MM.1S (cell line): ENCODE measurements at regions not wholly inside any gene's neighbourhood (a gene's known extent, or its start where the extent isn't known, plus 50 kb on each side); places are given as distances from the start of the nearest gene placed in this dataset.
A peak's percentile ranks its signal among the peaks of the same experiment; 100 is the strongest.
"Not testable (repeated sequence)": the region's sequence is repeated elsewhere in the genome, so short reads cannot be mapped to it uniquely, and the experiment has no call there.

ENCODE experiments used
- DNase-seq: peaks from one replicate; pipeline ENCODE4 v3.0.0-alpha.2; 2015
- H2AFZ ChIP-seq: fragments of 300-600 bp; sonication (generic); 2 replicates; pipeline ENCODE4 v1.6.0; 2016; ENCODE audit warnings: antibody characterized with exemption, low read length
- H3F3A ChIP-seq: fragments of 300-600 bp; sonication (generic); 2 replicates; pipeline ENCODE4 v1.6.1; 2016; ENCODE audit warnings: mild to moderate bottlenecking, antibody characterized with exemption, low read length, moderate library complexity, mixed read lengths; ENCODE audit not compliant: insufficient read depth
- H3K27ac ChIP-seq: fragments of 300-600 bp; sonication (generic); 2 replicates; pipeline ENCODE4 v1.5.1; 2016; ENCODE audit warnings: mild to moderate bottlenecking, low read length
- H3K27me3 ChIP-seq: fragments of 300-600 bp; sonication (generic); replicated peaks from 2 replicates; pipeline ENCODE4 v1.6.0; 2016; ENCODE audit warnings: low read length; ENCODE audit not compliant: insufficient read depth
- H3K36me3 ChIP-seq: fragments of 300-600 bp; sonication (generic); replicated peaks from 2 replicates; pipeline ENCODE4 v1.6.1; 2016; ENCODE audit warnings: mild to moderate bottlenecking, low read length, mixed read lengths; ENCODE audit not compliant: insufficient read depth
- H3K4me1 ChIP-seq: fragments of 300-600 bp; sonication (generic); 2 replicates; pipeline ENCODE4 v1.6.1; 2016; ENCODE audit warnings: low read length, mixed read lengths
- H3K4me2 ChIP-seq: fragments of 300-600 bp; sonication (generic); 2 replicates; pipeline ENCODE4 v1.6.0; 2016; ENCODE audit warnings: low read depth, low read length
- H3K4me3 ChIP-seq: fragments of 300-600 bp; sonication (generic); 2 replicates; pipeline ENCODE4 v1.5.1; 2016; ENCODE audit warnings: low read length, mixed read lengths
- H3K79me2 ChIP-seq: fragments of 300-600 bp; sonication (generic); 2 replicates; pipeline ENCODE4 v1.6.1; 2016; ENCODE audit warnings: mixed run types, low read length, mixed read lengths
- H3K9ac ChIP-seq: fragments of 300-600 bp; sonication (generic); 2 replicates; pipeline ENCODE4 v1.6.1; 2016; ENCODE audit warnings: low read length, mixed read lengths
- H3K9me2 ChIP-seq: fragments of 300-600 bp; sonication (generic); replicated peaks from 2 replicates; pipeline ENCODE4 v1.6.1; 2016; ENCODE audit warnings: mild to moderate bottlenecking, low read length, mixed read lengths; ENCODE audit not compliant: insufficient read depth
- H3K9me3 ChIP-seq: fragments of 300-600 bp; sonication (generic); replicated peaks from 2 replicates; pipeline ENCODE4 v1.6.1; 2016; ENCODE audit warnings: mild to moderate bottlenecking, low read length, mixed read lengths; ENCODE audit not compliant: insufficient read depth
- H4K20me1 ChIP-seq: fragments of 300-600 bp; sonication (generic); 2 replicates; pipeline ENCODE4 v1.6.1; 2016; ENCODE audit warnings: mild to moderate bottlenecking, low read length, moderate library complexity, mixed read lengths; ENCODE audit not compliant: insufficient read depth
- EZH2 ChIP-seq: fragments of 300-600 bp; sonication (generic); optimal IDR thresholded peaks from 2 replicates; pipeline ENCODE3; 2017; ENCODE audit warnings: low read depth, mild to moderate bottlenecking, antibody characterized with exemption, low read length, mixed read lengths
- EZH2phosphoT487 ChIP-seq: fragments of 300-600 bp; sonication (generic); IDR thresholded peaks from 2 replicates; pipeline ENCODE4 v1.6.1; 2018; ENCODE audit warnings: antibody characterized with exemption, low read length
- TF ChIP-seq, protein P1 (sequence below): fragments of 300-600 bp; sonication (generic); IDR thresholded peaks from 2 replicates; pipeline ENCODE4 v1.5.1; 2016; ENCODE audit warnings: antibody characterized with exemption, low read length, mixed read lengths

DNA sequence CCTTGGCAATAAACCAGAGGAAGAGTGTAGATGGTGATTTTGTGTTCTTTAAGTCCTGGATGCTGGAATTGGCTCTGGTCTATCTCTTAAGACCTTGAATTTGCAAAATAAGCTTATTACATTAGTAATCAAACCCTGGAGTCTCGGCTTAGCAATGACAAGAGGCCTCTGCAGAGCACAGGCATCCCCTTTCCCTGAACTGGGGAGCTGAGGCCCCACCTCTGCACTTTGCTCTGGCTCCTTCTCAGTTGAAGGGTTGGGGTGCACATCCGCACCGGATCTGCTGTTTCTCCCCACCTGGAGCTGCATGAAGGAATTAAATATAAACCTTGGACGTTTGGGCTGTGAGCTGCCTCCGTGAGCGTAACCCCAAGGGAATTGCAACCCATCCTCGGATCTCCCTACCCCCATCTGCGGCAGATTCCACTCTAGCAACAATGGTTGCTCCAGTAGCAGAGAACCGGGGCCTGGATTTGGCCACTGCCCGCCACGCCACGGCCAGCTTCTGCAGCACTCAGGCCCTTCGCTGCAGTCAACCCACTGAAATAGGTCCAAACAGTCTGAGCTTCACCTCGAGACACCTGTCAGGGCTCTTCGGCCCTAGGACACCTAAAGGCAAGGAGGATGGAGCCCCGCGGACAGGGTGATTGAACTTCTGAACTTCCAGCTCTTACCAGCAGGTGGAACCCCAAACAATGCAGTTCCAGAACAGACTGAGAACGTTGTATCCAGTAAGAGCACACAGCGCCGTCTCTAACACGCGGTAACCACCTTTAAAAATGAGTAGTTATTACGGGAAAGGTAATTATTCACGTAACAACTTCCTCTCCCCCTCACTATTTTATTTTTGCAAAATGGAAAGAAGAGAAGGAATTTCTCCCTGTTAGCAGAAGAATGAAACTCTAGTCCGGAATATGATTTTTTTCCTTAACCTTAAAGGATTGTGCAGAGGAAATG is 54.8 kb upstream of the CAPRIN1 start:
- Histone ChIP-seq H3K36me3 (no peaks in the 10 kb centered on the region), H3K9ac (no peak overlapping the region), H2AFZ (peak overlapping the region; percentile 19; the same call in 1 of the 2 replicates), H3K27ac (no peak overlapping the region), H3K79me2 (no peaks in the 10 kb centered on the region), H3K4me3 (peak overlapping the region; percentile 22; the same call in 1 of the 2 replicates), H3K4me1 (peaks cover 9% of the 10 kb centered on the region), H3K9me2 (no peaks in the 10 kb centered on the region), H3K4me2 (peak overlapping the region; percentile 59), H3K27me3 (no peaks in the 10 kb centered on the region; the same call in 1 of the 2 replicates), H3F3A (0 out of 2 replicates have a peak, but pooled peaks cover 3% of the 10 kb centered on the region), H3K9me3 (no peaks in the 10 kb centered on the region), H4K20me1 (no peaks in the 10 kb centered on the region)
- DNase-seq = peak; percentile 86
- TF ChIP-seq, protein P1, sequence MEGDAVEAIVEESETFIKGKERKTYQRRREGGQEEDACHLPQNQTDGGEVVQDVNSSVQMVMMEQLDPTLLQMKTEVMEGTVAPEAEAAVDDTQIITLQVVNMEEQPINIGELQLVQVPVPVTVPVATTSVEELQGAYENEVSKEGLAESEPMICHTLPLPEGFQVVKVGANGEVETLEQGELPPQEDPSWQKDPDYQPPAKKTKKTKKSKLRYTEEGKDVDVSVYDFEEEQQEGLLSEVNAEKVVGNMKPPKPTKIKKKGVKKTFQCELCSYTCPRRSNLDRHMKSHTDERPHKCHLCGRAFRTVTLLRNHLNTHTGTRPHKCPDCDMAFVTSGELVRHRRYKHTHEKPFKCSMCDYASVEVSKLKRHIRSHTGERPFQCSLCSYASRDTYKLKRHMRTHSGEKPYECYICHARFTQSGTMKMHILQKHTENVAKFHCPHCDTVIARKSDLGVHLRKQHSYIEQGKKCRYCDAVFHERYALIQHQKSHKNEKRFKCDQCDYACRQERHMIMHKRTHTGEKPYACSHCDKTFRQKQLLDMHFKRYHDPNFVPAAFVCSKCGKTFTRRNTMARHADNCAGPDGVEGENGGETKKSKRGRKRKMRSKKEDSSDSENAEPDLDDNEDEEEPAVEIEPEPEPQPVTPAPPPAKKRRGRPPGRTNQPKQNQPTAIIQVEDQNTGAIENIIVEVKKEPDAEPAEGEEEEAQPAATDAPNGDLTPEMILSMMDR = peak; percentile 81
- no peak for TF ChIP-seq EZH2

DNA sequence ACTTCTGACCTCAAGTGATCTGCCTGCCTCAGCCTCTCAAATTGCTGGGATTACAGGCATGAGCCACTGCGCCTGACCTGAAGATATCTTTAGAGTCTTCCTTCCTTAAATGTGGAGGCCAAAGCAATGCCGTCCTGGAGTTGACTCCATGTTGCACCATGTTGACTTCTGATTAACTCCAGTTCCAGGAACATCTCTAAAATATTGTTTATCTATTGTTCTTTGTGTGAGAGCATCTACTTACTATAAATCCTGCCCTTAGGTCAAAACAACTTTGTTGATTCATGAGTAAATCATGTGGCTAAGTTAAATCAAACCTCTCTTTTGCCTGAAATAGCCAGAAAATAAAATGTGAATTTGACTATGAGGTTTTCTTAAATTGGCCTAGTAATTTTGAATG is 56.6 kb upstream of the CAPRIN1 start:
- Histone ChIP-seq H3K36me3 (no peaks in the 10 kb centered on the region), H3K9me2 (no peaks in the 10 kb centered on the region), H2AFZ (no peak overlapping the region), H3K9me3 (no peaks in the 10 kb centered on the region), H3K27me3 (no peaks in the 10 kb centered on the region; the same call in 1 of the 2 replicates), H3K4me1 (no peaks in the 10 kb centered on the region), H3K79me2 (no peaks in the 10 kb centered on the region), H3K27ac (no peak overlapping the region), H3K9ac (no peak overlapping the region), H4K20me1 (no peaks in the 10 kb centered on the region), H3K4me3 (no peak overlapping the region), H3K4me2 (no peak overlapping the region), H3F3A (no peaks in the 10 kb centered on the region)
- DNase-seq = no peak
- TF ChIP-seq, protein P1 = no peak
- TF ChIP-seq EZH2phosphoT487 (no peak), EZH2 (no peak)

DNA sequence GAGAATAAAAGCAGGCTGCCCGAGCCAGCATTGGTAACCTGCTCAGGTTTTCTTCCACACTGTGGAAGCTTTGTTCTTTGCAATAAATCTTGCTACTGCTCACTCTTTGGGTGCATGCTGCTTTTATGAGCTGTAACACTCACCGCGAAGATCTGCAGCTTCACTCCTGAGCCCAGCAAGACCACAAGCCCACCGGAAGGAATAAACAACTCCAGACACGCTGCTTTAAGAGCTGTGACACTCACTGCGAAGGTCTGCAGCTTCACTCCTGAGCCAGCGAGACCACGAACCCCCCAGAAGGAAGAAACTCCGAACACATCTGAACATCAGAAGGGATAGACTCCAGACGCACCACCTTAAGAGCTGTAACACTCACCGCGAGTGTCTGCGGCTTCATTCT is 60.4 kb upstream of the CAPRIN1 start:
- not testable (repeated sequence) for H3K36me3 ChIP-seq, H3K4me2 ChIP-seq, H3K9me2 ChIP-seq, DNase-seq, H3K79me2 ChIP-seq, H4K20me1 ChIP-seq, H3F3A ChIP-seq, H3K27ac ChIP-seq, H3K4me1 ChIP-seq, H3K27me3 ChIP-seq, H3K4me3 ChIP-seq, H2AFZ ChIP-seq, H3K9ac ChIP-seq, H3K9me3 ChIP-seq

DNA sequence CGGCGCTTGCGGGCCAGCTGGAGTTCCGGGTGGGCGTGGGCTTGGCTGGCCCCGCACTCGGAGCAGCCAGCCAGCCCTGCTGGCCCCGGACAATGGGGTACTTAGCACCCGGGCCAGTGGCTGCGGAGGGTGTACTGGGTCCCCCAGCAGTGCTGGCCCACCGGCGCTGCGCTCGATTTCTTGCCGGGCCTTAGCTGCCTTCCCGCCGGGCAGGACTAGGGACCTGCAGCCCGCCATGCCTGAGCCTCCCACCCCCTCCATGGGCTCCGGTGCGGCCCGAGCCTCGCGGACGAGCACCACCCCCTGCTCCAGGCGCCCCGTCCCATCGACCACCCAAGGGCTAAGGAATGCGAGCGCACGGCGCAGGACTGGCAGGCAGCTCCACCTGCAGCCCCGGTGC is 61.4 kb upstream of the CAPRIN1 start:
- not testable (repeated sequence) for H3K27me3 ChIP-seq, H3K4me3 ChIP-seq, H3F3A ChIP-seq

More for the DNA sequence above, 61.4 kb upstream of the CAPRIN1 start:
- H3K9me2 ChIP-seq, H3K79me2 ChIP-seq, H3K36me3 ChIP-seq, DNase-seq, H2AFZ ChIP-seq, H4K20me1 ChIP-seq, H3K9me3 ChIP-seq, H3K4me1 ChIP-seq, H3K9ac ChIP-seq, H3K27ac ChIP-seq, H3K4me2 ChIP-seq: not testable (repeated sequence)
